ENCODE measurements at regions not wholly inside any gene's neighbourhood (a gene's known extent, or its start where the extent isn't known, plus 50 kb on each side); places are given as distances from the start of the nearest gene placed in this dataset.

GRCh38 chr7:35356495-35356894, 102.6 kb upstream of the TBX20 start:
- Histone ChIP-seq H3K36me3 (ENCODE audit: insufficient read depth, low read length, poor library complexity, severe bottlenecking) (no peaks in the 10 kb centered on the region), H3K27ac (ENCODE audit: low read depth, low read length, poor library complexity, severe bottlenecking) (no peak overlapping the region), H3K27me3 (replicated peaks; ENCODE audit: insufficient read depth, low read depth, low read length, poor library complexity) (no peaks in the 10 kb centered on the region), H3K4me1 (ENCODE audit: insufficient read depth, low read length, poor library complexity, severe bottlenecking) (no peaks in the 10 kb centered on the region), H3K9me3 (ENCODE audit: low read depth, low read length, poor library complexity, severe bottlenecking) (no peaks in the 10 kb centered on the region), H3K4me3 (ENCODE audit: low read depth, low read length, poor library complexity, severe bottlenecking) (no peak overlapping the region)
- no peak for DNase-seq (ENCODE audit: low spot score)
- no TSS peak for BruUV-seq (replicated peaks)
- no peak for TF ChIP-seq EZH2 (IDR thresholded peaks at IDR 0.05; ENCODE audit: borderline replicate concordance, low read depth, low read length, poor library complexity, severe bottlenecking)
- intact Hi-C loops (cut with micrococcal nuclease; ENCODE audit: unreplicated experiment) = no loop called here
- CTCF ChIA-PET = no interaction called here
- POLR2A ChIA-PET (ENCODE audit: low non-redundant PET) = no interaction called here

- CTCF ChIA-PET = no interaction called here
- Histone ChIP-seq H3K4me1 (ENCODE audit: insufficient read depth, low read length, poor library complexity, severe bottlenecking) (no peaks in the 10 kb centered on the region), H3K36me3 (ENCODE audit: insufficient read depth, low read length, poor library complexity, severe bottlenecking) (no peaks in the 10 kb centered on the region), H3K9me3 (ENCODE audit: low read depth, low read length, poor library complexity, severe bottlenecking) (no peaks in the 10 kb centered on the region), H3K4me3 (ENCODE audit: low read depth, low read length, poor library complexity, severe bottlenecking) (no peak overlapping the region), H3K27ac (ENCODE audit: low read depth, low read length, poor library complexity, severe bottlenecking) (no peak overlapping the region), H3K27me3 (replicated peaks; ENCODE audit: insufficient read depth, low read depth, low read length, poor library complexity) (no peaks in the 10 kb centered on the region)
- intact Hi-C loops (cut with micrococcal nuclease; ENCODE audit: unreplicated experiment) = no loop called here
- POLR2A ChIA-PET (ENCODE audit: low non-redundant PET) = no interaction called here
- no peak for DNase-seq (ENCODE audit: low spot score)
- TF ChIP-seq EZH2 (IDR thresholded peaks at IDR 0.05; ENCODE audit: borderline replicate concordance, low read depth, low read length, poor library complexity, severe bottlenecking) = no peak
- BruUV-seq (replicated peaks) = no TSS peak
Measured at GRCh38 chr7:35355911-35356310, 102.0 kb upstream of the TBX20 start.

- TF ChIP-seq EZH2 (IDR thresholded peaks at IDR 0.05; ENCODE audit: borderline replicate concordance, low read depth, low read length, poor library complexity, severe bottlenecking) (no peak), CTCF (conservative IDR thresholded peaks at IDR 0.05; ENCODE audit: low read depth, low read length) (no peak)
- Histone ChIP-seq H3K9me3 (ENCODE audit: low read depth, low read length, poor library complexity, severe bottlenecking) (no peaks in the 10 kb centered on the region), H3K36me3 (ENCODE audit: insufficient read depth, low read length, poor library complexity, severe bottlenecking) (no peaks in the 10 kb centered on the region), H3K27me3 (replicated peaks; ENCODE audit: insufficient read depth, low read depth, low read length, poor library complexity) (no peaks in the 10 kb centered on the region), H3K27ac (ENCODE audit: low read depth, low read length, poor library complexity, severe bottlenecking) (no peak overlapping the region), H3K4me3 (ENCODE audit: low read depth, low read length, poor library complexity, severe bottlenecking) (no peak overlapping the region), H3K4me1 (ENCODE audit: insufficient read depth, low read length, poor library complexity, severe bottlenecking) (no peaks in the 10 kb centered on the region)
- no peak for DNase-seq (ENCODE audit: low spot score)
- intact Hi-C loops (cut with micrococcal nuclease; ENCODE audit: unreplicated experiment) = no loop called here
- ChIA-PET CTCF (no interaction called here), POLR2A (ENCODE audit: low non-redundant PET) (no interaction called here)
- no TSS peak for BruUV-seq (replicated peaks)
Measured at GRCh38 chr7:35355199-35355598, 101.3 kb upstream of the TBX20 start.

GRCh38 chr7:35353481-35353880, 99.6 kb upstream of the TBX20 start:
- DNase-seq (ENCODE audit: low spot score) = no peak
- no peak overlapping the region for H3K4me3 ChIP-seq (ENCODE audit: low read depth, low read length, poor library complexity, severe bottlenecking)
- no TSS peak for BruUV-seq (replicated peaks)
- intact Hi-C loops (cut with micrococcal nuclease; ENCODE audit: unreplicated experiment) = no loop called here
- POLR2A ChIA-PET (ENCODE audit: low non-redundant PET) = no interaction called here
- H3K27me3 ChIP-seq (replicated peaks; ENCODE audit: insufficient read depth, low read depth, low read length, poor library complexity) = no peaks in the 10 kb centered on the region
- H3K27ac ChIP-seq (ENCODE audit: low read depth, low read length, poor library complexity, severe bottlenecking) = no peak overlapping the region
- TF ChIP-seq CTCF (conservative IDR thresholded peaks at IDR 0.05; ENCODE audit: low read depth, low read length) = no peak
- no peak for TF ChIP-seq EZH2 (IDR thresholded peaks at IDR 0.05; ENCODE audit: borderline replicate concordance, low read depth, low read length, poor library complexity, severe bottlenecking)
- H3K36me3 ChIP-seq (ENCODE audit: insufficient read depth, low read length, poor library complexity, severe bottlenecking) = no peaks in the 10 kb centered on the region
- CTCF ChIA-PET = no interaction called here
- no peaks in the 10 kb centered on the region for H3K4me1 ChIP-seq (ENCODE audit: insufficient read depth, low read length, poor library complexity, severe bottlenecking)
- H3K9me3 ChIP-seq (ENCODE audit: low read depth, low read length, poor library complexity, severe bottlenecking) = no peaks in the 10 kb centered on the region
